Adrenal gland (tissue), 9 donors: ENCODE measurements at regions not wholly inside any gene's neighbourhood (a gene's known extent, or its start where the extent isn't known, plus 50 kb on each side); places are given as distances from the start of the nearest gene placed in this dataset.

ENCODE experiments used
- DNase-seq, 7 donors: peaks; one replicate each; pipeline ENCODE4 v3.0.0-alpha.2; 2019 to 2020
- H3K27ac ChIP-seq, 5 donors: fragments of 200-600 bp; sonication (generic) in 4 of 5; 1 replicate in 3 of 5; 2 replicates in 2 of 5; pipeline versions ENCODE4 v1.5.1 to v1.8.0; 2016 to 2020; ENCODE audit warnings: mild to moderate bottlenecking in 1 of 5
- H3K27me3 ChIP-seq: fragments of 200-600 bp; 2 replicates; pipeline ENCODE4 v1.8.0; 2021
- H3K36me3 ChIP-seq, 2 donors: fragments of 200-600 bp; replicated peaks in 1 of 2; 1 replicate in 1 of 2; 2 replicates in 1 of 2; pipeline versions ENCODE4 v1.5.1 to v1.8.0; 2018 to 2022
- H3K4me1 ChIP-seq, 2 donors: fragments of 200-600 bp; replicated peaks in 1 of 2; 1 replicate in 1 of 2; 2 replicates in 1 of 2; pipeline versions ENCODE4 v1.5.1 to v1.8.0; 2018 to 2021
- H3K4me3 ChIP-seq, 4 donors: fragments of 200-600 bp; sonication (generic) in 3 of 4; one replicate each; pipeline ENCODE4 v1.5.1; 2016 to 2018
- H3K9me3 ChIP-seq, 3 donors: fragments of 200-600 bp; sonication (generic) in 1 of 3; replicated peaks in 1 of 3; 1 replicate in 2 of 3; 2 replicates in 1 of 3; pipeline versions ENCODE4 v1.5.1 to v1.8.0; 2016 to 2021
- CTCF ChIP-seq, 6 experiments: fragments of 450-650 bp in 4 of 6; fragments of 200-600 bp in 2 of 6; sonication (generic) in 1 of 6; IDR thresholded peaks; 1 replicate in 5 of 6; 2 replicates in 1 of 6; pipeline versions ENCODE4 v1.5.1 to v1.8.0; 2016 to 2021; ENCODE audit warnings: antibody characterized with exemption in 6 of 6, mild to moderate bottlenecking in 2 of 6, moderate library complexity in 1 of 6
- POLR2A ChIP-seq, 2 donors: fragments of 450-650 bp; IDR thresholded peaks; one replicate each; pipeline ENCODE4 v1.6.1; 2017; ENCODE audit warnings: antibody characterized with exemption in 2 of 2, mild to moderate bottlenecking in 2 of 2, moderate library complexity in 1 of 2
- WGBS, 4 donors: extraction: QIAGEN DNeasy Blood & Tissue Kit in 2 of 4; methylation state at CpG; one replicate each; pipeline versions ENCODE4 v1.1.5 to v1.1.7; 2013 to 2017; 5-methylcytosine and 5-hydroxymethylcytosine counted together
- intact Hi-C, 2 donors: fragments of 100-400 bp; cut with DNase I; formaldehyde crosslinking; loops; one replicate each; pipeline versions ENCODE4 v1.14.1 to v1.15.0; 2022 to 2023
- donor health status: healthy with polysubstance abuse.
- donor health status: Bipolar disorder and iron deficiency.
- donor health status: DM: yes; HTN: yes; CAD: no.
- donor health status: DM: no; HTN: no; CAD: no.
- donor health status: DM: no; HTN: no; CAD: no.

GRCh38 chr15:98308117-98308516, 340.2 kb upstream of the IGF1R start:
- 63 to 87% (median 72%) methylated on average over 3 to 4 of the region's 4 CpGs for WGBS, 4 donors
- Histone ChIP-seq H3K36me3 (no peaks in the 10 kb centered on the region), H3K27me3 (peaks cover 17% of the 10 kb centered on the region), H3K27ac (no peak overlapping the region), H3K4me3 (no peak overlapping the region), H3K4me1 (no peaks in the 10 kb centered on the region), H3K9me3 (no peaks in the 10 kb centered on the region)
- no peak for TF ChIP-seq CTCF (IDR thresholded peaks at IDR 0.05)
- no peak for TF ChIP-seq POLR2A (IDR thresholded peaks at IDR 0.05)
- DNase-seq = no peak
- intact Hi-C loops = loop anchor here in 1 of 2 donors (2.0 kb wide), 1 partner anchor 113 kb away; no protein-coding TSS in a partner anchor

GRCh38 chr15:98311566-98312188, 336.7 kb upstream of the IGF1R start:
- WGBS, 4 donors = 10 to 14% (median 12%) methylated on average over 8 of the region's 8 CpGs
- Histone ChIP-seq H3K9me3 (no peaks in the 10 kb centered on the region), H3K4me1 (no peaks in the 10 kb centered on the region), H3K36me3 (no peaks in the 10 kb centered on the region), H3K27ac (no peak overlapping the region), H3K27me3 (peaks cover 13% of the 10 kb centered on the region), H3K4me3 (no peak overlapping the region)
- DNase-seq = peak; percentile 64 to 95 (median 85)
- TF ChIP-seq CTCF (IDR thresholded peaks at IDR 0.05) (peak; percentile 71 to 86 (median 80)), POLR2A (IDR thresholded peaks at IDR 0.05) (no peak)
- intact Hi-C loops = loop anchor here in 1 of 2 donors (5.0 kb wide), 1 partner anchor 111 kb away; no protein-coding TSS in a partner anchor

- H3K36me3 ChIP-seq = no peaks in the 10 kb centered on the region
- no peaks in the 10 kb centered on the region for H3K4me1 ChIP-seq
- no peak overlapping the region for H3K27ac ChIP-seq
- WGBS, 4 donors = 75 to 85% (median 79%) methylated on average over 4 of the region's 4 CpGs
- intact Hi-C loops = loop anchor here in 1 of 2 donors (5.0 kb wide), 1 partner anchor 109 kb away; no protein-coding TSS in a partner anchor
- H3K9me3 ChIP-seq = no peaks in the 10 kb centered on the region
- peaks cover 12% of the 10 kb centered on the region for H3K27me3 ChIP-seq
- no peak overlapping the region for H3K4me3 ChIP-seq
- TF ChIP-seq CTCF (IDR thresholded peaks at IDR 0.05) (no peak), POLR2A (IDR thresholded peaks at IDR 0.05) (no peak)
- DNase-seq = no peak
These were observed 335.4 kb upstream of the IGF1R start for GRCh38 chr15:98312913-98313312.

- no peak for DNase-seq
- 37 to 48% (median 44%) methylated on average over 3 of the region's 3 CpGs for WGBS, 4 donors
- H3K27ac ChIP-seq = no peak overlapping the region
- intact Hi-C loops = no loop called here
- no peaks in the 10 kb centered on the region for H3K9me3 ChIP-seq
- no peak overlapping the region for H3K4me3 ChIP-seq
- peaks cover 7% of the 10 kb centered on the region for H3K27me3 ChIP-seq
- no peaks in the 10 kb centered on the region for H3K4me1 ChIP-seq
- TF ChIP-seq POLR2A (IDR thresholded peaks at IDR 0.05) (no peak), CTCF (IDR thresholded peaks at IDR 0.05) (no peak)
- no peaks in the 10 kb centered on the region for H3K36me3 ChIP-seq
These were observed 332.4 kb upstream of the IGF1R start for GRCh38 chr15:98315971-98316370.
